MM.1S (cell line): ENCODE measurements at regions not wholly inside any gene's neighbourhood (a gene's known extent, or its start where the extent isn't known, plus 50 kb on each side); places are given as distances from the start of the nearest gene placed in this dataset.

ENCODE experiments used
- DNase-seq: peaks from one replicate; pipeline ENCODE4 v3.0.0-alpha.2; 2015
- H2AFZ ChIP-seq: fragments of 300-600 bp; sonication (generic); 2 replicates; pipeline ENCODE4 v1.6.0; 2016; ENCODE audit warnings: antibody characterized with exemption, low read length
- H3F3A ChIP-seq: fragments of 300-600 bp; sonication (generic); 2 replicates; pipeline ENCODE4 v1.6.1; 2016; ENCODE audit warnings: mild to moderate bottlenecking, antibody characterized with exemption, low read length, moderate library complexity, mixed read lengths; ENCODE audit not compliant: insufficient read depth
- H3K27ac ChIP-seq: fragments of 300-600 bp; sonication (generic); 2 replicates; pipeline ENCODE4 v1.5.1; 2016; ENCODE audit warnings: mild to moderate bottlenecking, low read length
- H3K27me3 ChIP-seq: fragments of 300-600 bp; sonication (generic); replicated peaks from 2 replicates; pipeline ENCODE4 v1.6.0; 2016; ENCODE audit warnings: low read length; ENCODE audit not compliant: insufficient read depth
- H3K36me3 ChIP-seq: fragments of 300-600 bp; sonication (generic); replicated peaks from 2 replicates; pipeline ENCODE4 v1.6.1; 2016; ENCODE audit warnings: mild to moderate bottlenecking, low read length, mixed read lengths; ENCODE audit not compliant: insufficient read depth
- H3K4me1 ChIP-seq: fragments of 300-600 bp; sonication (generic); 2 replicates; pipeline ENCODE4 v1.6.1; 2016; ENCODE audit warnings: low read length, mixed read lengths
- H3K4me2 ChIP-seq: fragments of 300-600 bp; sonication (generic); 2 replicates; pipeline ENCODE4 v1.6.0; 2016; ENCODE audit warnings: low read depth, low read length
- H3K4me3 ChIP-seq: fragments of 300-600 bp; sonication (generic); 2 replicates; pipeline ENCODE4 v1.5.1; 2016; ENCODE audit warnings: low read length, mixed read lengths
- H3K79me2 ChIP-seq: fragments of 300-600 bp; sonication (generic); 2 replicates; pipeline ENCODE4 v1.6.1; 2016; ENCODE audit warnings: mixed run types, low read length, mixed read lengths
- H3K9ac ChIP-seq: fragments of 300-600 bp; sonication (generic); 2 replicates; pipeline ENCODE4 v1.6.1; 2016; ENCODE audit warnings: low read length, mixed read lengths
- H3K9me2 ChIP-seq: fragments of 300-600 bp; sonication (generic); replicated peaks from 2 replicates; pipeline ENCODE4 v1.6.1; 2016; ENCODE audit warnings: mild to moderate bottlenecking, low read length, mixed read lengths; ENCODE audit not compliant: insufficient read depth
- H3K9me3 ChIP-seq: fragments of 300-600 bp; sonication (generic); replicated peaks from 2 replicates; pipeline ENCODE4 v1.6.1; 2016; ENCODE audit warnings: mild to moderate bottlenecking, low read length, mixed read lengths; ENCODE audit not compliant: insufficient read depth
- H4K20me1 ChIP-seq: fragments of 300-600 bp; sonication (generic); 2 replicates; pipeline ENCODE4 v1.6.1; 2016; ENCODE audit warnings: mild to moderate bottlenecking, low read length, moderate library complexity, mixed read lengths; ENCODE audit not compliant: insufficient read depth
- EZH2 ChIP-seq: fragments of 300-600 bp; sonication (generic); optimal IDR thresholded peaks from 2 replicates; pipeline ENCODE3; 2017; ENCODE audit warnings: low read depth, mild to moderate bottlenecking, antibody characterized with exemption, low read length, mixed read lengths
- EZH2phosphoT487 ChIP-seq: fragments of 300-600 bp; sonication (generic); IDR thresholded peaks from 2 replicates; pipeline ENCODE4 v1.6.1; 2018; ENCODE audit warnings: antibody characterized with exemption, low read length
- TF ChIP-seq, protein P1 (sequence below): fragments of 300-600 bp; sonication (generic); IDR thresholded peaks from 2 replicates; pipeline ENCODE4 v1.5.1; 2016; ENCODE audit warnings: antibody characterized with exemption, low read length, mixed read lengths

DNA sequence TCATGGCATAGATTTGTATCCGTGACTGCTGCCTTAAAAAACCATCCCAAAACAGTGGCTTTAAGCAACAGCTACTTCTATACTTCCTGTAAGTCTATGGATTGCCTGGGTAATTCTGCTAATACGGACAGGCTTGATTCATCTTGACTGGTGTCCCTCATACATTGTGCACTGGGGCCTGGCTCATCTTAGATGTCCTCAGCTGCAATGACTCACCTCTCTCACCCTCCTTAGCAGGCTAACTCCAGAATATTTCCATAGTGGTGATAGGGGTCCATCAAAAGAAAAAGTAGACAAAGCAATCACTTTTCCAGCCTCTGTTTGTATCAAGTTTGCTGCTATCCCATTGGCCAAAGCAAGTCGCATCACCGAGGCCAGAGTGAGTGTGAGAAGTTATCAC lies 409.1 kb upstream of the KAZN start:
- DNase-seq, result no peak
- Histone ChIP-seq H3K4me1 (no peaks in the 10 kb centered on the region), H3K4me2 (no peak overlapping the region), H3K27me3 (no peaks in the 10 kb centered on the region), H3K9me2 (no peaks in the 10 kb centered on the region), H4K20me1 (no peaks in the 10 kb centered on the region), H3K36me3 (no peaks in the 10 kb centered on the region), H3K9me3 (no peaks in the 10 kb centered on the region), H2AFZ (no peak overlapping the region), H3K4me3 (no peak overlapping the region), H3K79me2 (peaks cover 54% of the 10 kb centered on the region), H3F3A (no peaks in the 10 kb centered on the region), H3K9ac (no peak overlapping the region), H3K27ac (no peak overlapping the region)
- no peak for TF ChIP-seq EZH2phosphoT487
- TF ChIP-seq EZH2, result no peak
- TF ChIP-seq, protein P1, sequence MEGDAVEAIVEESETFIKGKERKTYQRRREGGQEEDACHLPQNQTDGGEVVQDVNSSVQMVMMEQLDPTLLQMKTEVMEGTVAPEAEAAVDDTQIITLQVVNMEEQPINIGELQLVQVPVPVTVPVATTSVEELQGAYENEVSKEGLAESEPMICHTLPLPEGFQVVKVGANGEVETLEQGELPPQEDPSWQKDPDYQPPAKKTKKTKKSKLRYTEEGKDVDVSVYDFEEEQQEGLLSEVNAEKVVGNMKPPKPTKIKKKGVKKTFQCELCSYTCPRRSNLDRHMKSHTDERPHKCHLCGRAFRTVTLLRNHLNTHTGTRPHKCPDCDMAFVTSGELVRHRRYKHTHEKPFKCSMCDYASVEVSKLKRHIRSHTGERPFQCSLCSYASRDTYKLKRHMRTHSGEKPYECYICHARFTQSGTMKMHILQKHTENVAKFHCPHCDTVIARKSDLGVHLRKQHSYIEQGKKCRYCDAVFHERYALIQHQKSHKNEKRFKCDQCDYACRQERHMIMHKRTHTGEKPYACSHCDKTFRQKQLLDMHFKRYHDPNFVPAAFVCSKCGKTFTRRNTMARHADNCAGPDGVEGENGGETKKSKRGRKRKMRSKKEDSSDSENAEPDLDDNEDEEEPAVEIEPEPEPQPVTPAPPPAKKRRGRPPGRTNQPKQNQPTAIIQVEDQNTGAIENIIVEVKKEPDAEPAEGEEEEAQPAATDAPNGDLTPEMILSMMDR, result no peak

DNA sequence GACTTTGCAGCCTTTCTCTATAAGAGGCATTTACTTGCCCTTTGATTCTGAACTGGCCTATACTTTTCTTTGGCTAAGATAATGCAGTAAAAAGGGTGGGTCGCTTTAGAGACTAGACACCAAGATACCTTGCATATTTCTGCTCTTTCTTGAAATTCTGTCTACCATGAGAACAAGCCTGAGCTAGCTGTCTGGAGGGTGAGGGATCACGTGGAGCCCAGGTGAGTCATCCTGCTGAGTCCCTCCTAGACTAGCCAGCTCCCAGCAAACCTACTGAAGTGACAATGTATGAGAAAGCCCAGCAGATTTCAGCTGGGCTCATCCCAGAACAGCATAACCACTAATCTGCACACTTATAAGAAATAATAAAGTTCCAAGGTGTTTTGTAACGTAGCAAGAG lies 408.0 kb upstream of the KAZN start:
- Histone ChIP-seq H4K20me1 (no peaks in the 10 kb centered on the region), H3K27ac (no peak overlapping the region), H3K4me3 (no peak overlapping the region), H2AFZ (no peak overlapping the region), H3K4me1 (no peaks in the 10 kb centered on the region), H3K79me2 (peaks cover 46% of the 10 kb centered on the region), H3F3A (no peaks in the 10 kb centered on the region), H3K4me2 (no peak overlapping the region), H3K36me3 (no peaks in the 10 kb centered on the region), H3K9me3 (no peaks in the 10 kb centered on the region), H3K9ac (no peak overlapping the region), H3K27me3 (no peaks in the 10 kb centered on the region), H3K9me2 (no peaks in the 10 kb centered on the region)
- no peak for DNase-seq
- TF ChIP-seq EZH2, result no peak
- TF ChIP-seq EZH2phosphoT487, result no peak
- TF ChIP-seq, protein P1, result no peak

DNA sequence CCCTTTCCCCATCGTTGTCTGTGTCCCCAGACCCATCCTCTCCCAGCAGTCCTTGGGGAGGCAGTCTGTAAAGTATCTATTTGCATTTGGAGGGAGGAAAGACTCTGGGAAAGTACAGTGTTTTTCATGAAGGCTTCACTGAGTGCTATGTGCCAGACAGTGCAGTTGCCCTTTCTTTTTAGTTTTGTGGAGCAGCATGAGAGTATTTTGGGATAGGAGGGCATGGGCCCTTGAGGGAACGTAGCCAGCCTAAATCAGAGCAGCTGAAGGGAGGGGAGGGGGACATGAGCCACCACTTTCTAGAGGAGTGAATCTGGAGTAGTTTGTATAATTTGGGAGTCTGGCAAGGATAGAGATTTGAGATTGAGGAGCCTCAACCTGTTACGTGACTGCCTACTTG lies 404.0 kb upstream of the KAZN start:
- TF ChIP-seq, protein P1, result no peak
- TF ChIP-seq EZH2 (no peak), EZH2phosphoT487 (no peak)
- H3F3A ChIP-seq, result no peaks in the 10 kb centered on the region
- H3K4me2 ChIP-seq, result no peak overlapping the region
- H3K4me1 ChIP-seq, result no peaks in the 10 kb centered on the region
- H3K27ac ChIP-seq, result no peak overlapping the region
- no peaks in the 10 kb centered on the region for H3K9me3 ChIP-seq
- H3K9me2 ChIP-seq, result no peaks in the 10 kb centered on the region
- no peaks in the 10 kb centered on the region for H3K36me3 ChIP-seq
- DNase-seq, result no peak
- peaks cover 20% of the 10 kb centered on the region for H3K79me2 ChIP-seq
- no peaks in the 10 kb centered on the region for H4K20me1 ChIP-seq
- no peaks in the 10 kb centered on the region for H3K27me3 ChIP-seq
- H3K4me3 ChIP-seq, result no peak overlapping the region
- H2AFZ ChIP-seq, result no peak overlapping the region
- no peak overlapping the region for H3K9ac ChIP-seq
